ENCODE measurements at regions not wholly inside any gene's neighbourhood (a gene's known extent, or its start where the extent isn't known, plus 50 kb on each side); places are given as distances from the start of the nearest gene placed in this dataset.
"Not testable (repeated sequence)": the region's sequence is repeated elsewhere in the genome, so short reads cannot be mapped to it uniquely, and the experiment has no call there.

GRCh38 chr14:86420131-86420530, 890.2 kb downstream of the FLRT2 start:
- no peak for FAIRE-seq

- no peak for FAIRE-seq
These were observed 884.2 kb downstream of the FLRT2 start for GRCh38 chr14:86414146-86414545.

GRCh38 chr14:86404989-86405649, 875.2 kb downstream of the FLRT2 start:
- FAIRE-seq: no peak

GRCh38 chr14:86404425-86404824, 874.5 kb downstream of the FLRT2 start:
- FAIRE-seq: no peak

GRCh38 chr14:86402545-86402944, 872.6 kb downstream of the FLRT2 start:
- FAIRE-seq: no peak

- FAIRE-seq: no peak
These were observed 861.1 kb downstream of the FLRT2 start for GRCh38 chr14:86391085-86391484.

GRCh38 chr14:86388216-86388615, 858.3 kb downstream of the FLRT2 start:
- no peak for FAIRE-seq

GRCh38 chr14:86373886-86374285, 843.9 kb downstream of the FLRT2 start:
- no peak for FAIRE-seq

- no peak for FAIRE-seq
These were observed 842.5 kb downstream of the FLRT2 start for GRCh38 chr14:86372402-86372801.

- no peak for FAIRE-seq
These were observed 834.7 kb downstream of the FLRT2 start for GRCh38 chr14:86364634-86365033.

- FAIRE-seq: no peak
These were observed 833.6 kb downstream of the FLRT2 start for GRCh38 chr14:86363576-86363975.

GRCh38 chr14:86363047-86363446, 833.1 kb downstream of the FLRT2 start:
- FAIRE-seq: no peak

GRCh38 chr14:86357876-86358275, 827.9 kb downstream of the FLRT2 start:
- no peak for FAIRE-seq

GRCh38 chr14:86357119-86357518, 827.2 kb downstream of the FLRT2 start:
- FAIRE-seq: no peak

- FAIRE-seq: no peak
These were observed 817.0 kb downstream of the FLRT2 start for GRCh38 chr14:86346818-86347384.

GRCh38 chr14:86334355-86334754, 804.4 kb downstream of the FLRT2 start:
- FAIRE-seq: no peak

GRCh38 chr14:86333493-86333892, 803.5 kb downstream of the FLRT2 start:
- FAIRE-seq: no peak

GRCh38 chr14:86331341-86331740, 801.4 kb downstream of the FLRT2 start:
- no peak for FAIRE-seq

GRCh38 chr14:86321151-86321550, 791.2 kb downstream of the FLRT2 start:
- no peak for FAIRE-seq

GRCh38 chr14:86312154-86312665, 782.3 kb downstream of the FLRT2 start:
- FAIRE-seq: not testable (repeated sequence)

- no peak for FAIRE-seq
These were observed 781.2 kb downstream of the FLRT2 start for GRCh38 chr14:86311151-86311550.

GRCh38 chr14:86310611-86311010, 780.7 kb downstream of the FLRT2 start:
- FAIRE-seq: no peak

- no peak for FAIRE-seq
These were observed 780.2 kb downstream of the FLRT2 start for GRCh38 chr14:86310148-86310547.

- FAIRE-seq: no peak
These were observed 775.1 kb downstream of the FLRT2 start for GRCh38 chr14:86305058-86305457.

GRCh38 chr14:86299994-86300393, 770.0 kb downstream of the FLRT2 start:
- no peak for FAIRE-seq
